PC-3 (cell line): ENCODE measurements at regions not wholly inside any gene's neighbourhood (a gene's known extent, or its start where the extent isn't known, plus 50 kb on each side); places are given as distances from the start of the nearest gene placed in this dataset.

Source experiments
- CTCF ChIP-seq: fragments of 300-600 bp; sonication (generic); conservative IDR thresholded peaks from 2 replicates; pipeline ENCODE4 v1.5.1; 2017; ENCODE audit warnings: antibody characterized with exemption, low read depth, mild to moderate bottlenecking, low read length
- EZH2 ChIP-seq: fragments of 300-600 bp; sonication (generic); IDR thresholded peaks from one replicate; pipeline ENCODE4 v1.6.1; 2017; ENCODE audit warnings: antibody characterized with exemption, mild to moderate bottlenecking, low read length; ENCODE audit not compliant: unreplicated experiment

DNA sequence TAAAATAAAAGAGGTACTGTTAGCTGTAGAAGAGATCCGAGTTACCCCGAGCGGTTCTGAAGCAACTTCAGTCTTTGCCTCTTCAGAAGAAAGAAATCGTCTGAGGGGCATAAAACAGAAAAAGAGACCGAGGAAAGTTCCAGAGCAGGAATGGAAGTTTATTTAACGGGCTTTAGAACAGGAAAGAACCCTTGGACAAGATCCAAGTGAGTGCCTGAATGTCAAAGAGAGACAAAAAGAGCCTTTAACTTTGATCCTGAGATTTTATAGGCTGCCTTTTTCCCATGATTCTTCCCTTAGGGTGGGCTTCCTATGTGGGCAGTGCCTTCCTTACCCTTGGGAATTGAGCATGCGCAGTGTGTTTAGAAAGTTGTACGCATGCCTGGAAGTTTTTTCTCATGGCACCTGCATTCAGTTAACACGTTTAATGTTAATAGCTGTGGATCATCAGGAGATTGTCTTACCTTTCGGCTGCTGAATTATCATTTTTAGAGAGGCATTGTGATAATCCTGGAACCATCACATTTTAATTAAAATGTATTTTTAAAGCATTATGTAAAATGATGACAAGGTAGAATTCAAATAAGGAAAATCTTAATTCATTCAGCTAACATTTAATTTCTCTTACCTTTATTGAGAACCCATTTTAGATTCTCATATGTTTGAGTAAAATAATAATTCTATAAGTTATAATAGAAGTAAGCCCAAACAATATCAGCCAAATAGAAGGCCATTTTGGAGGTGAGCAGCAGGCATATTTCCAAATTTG is 269.5 kb upstream of the ZSWIM2 start:
- TF ChIP-seq CTCF (no peak), EZH2 (no peak)
